AG10803 (cell line): ENCODE measurements at regions not wholly inside any gene's neighbourhood (a gene's known extent, or its start where the extent isn't known, plus 50 kb on each side); places are given as distances from the start of the nearest gene placed in this dataset.

ENCODE experiments used
- DNase-seq: peaks from one replicate; pipeline ENCODE4 v3.0.0; 2010; ENCODE audit warnings: low read depth
- H3K4me3 ChIP-seq: 2 replicates; pipeline ENCODE4 v1.5.1; 2011; ENCODE audit warnings: mild to moderate bottlenecking, low read length, control low read depth
- TF ChIP-seq, protein P1 (sequence below): conservative IDR thresholded peaks from 2 replicates; pipeline ENCODE4 v1.5.1; 2011; ENCODE audit warnings: mild to moderate bottlenecking, low read length, control low read depth, inconsistent platforms

GRCh38 chr7:127447326-127447945 is 54.9 kb upstream of the ZNF800 start:
- H3K4me3 ChIP-seq, result no peak overlapping the region
- DNase-seq, result peak; percentile 58
- TF ChIP-seq, protein P1, sequence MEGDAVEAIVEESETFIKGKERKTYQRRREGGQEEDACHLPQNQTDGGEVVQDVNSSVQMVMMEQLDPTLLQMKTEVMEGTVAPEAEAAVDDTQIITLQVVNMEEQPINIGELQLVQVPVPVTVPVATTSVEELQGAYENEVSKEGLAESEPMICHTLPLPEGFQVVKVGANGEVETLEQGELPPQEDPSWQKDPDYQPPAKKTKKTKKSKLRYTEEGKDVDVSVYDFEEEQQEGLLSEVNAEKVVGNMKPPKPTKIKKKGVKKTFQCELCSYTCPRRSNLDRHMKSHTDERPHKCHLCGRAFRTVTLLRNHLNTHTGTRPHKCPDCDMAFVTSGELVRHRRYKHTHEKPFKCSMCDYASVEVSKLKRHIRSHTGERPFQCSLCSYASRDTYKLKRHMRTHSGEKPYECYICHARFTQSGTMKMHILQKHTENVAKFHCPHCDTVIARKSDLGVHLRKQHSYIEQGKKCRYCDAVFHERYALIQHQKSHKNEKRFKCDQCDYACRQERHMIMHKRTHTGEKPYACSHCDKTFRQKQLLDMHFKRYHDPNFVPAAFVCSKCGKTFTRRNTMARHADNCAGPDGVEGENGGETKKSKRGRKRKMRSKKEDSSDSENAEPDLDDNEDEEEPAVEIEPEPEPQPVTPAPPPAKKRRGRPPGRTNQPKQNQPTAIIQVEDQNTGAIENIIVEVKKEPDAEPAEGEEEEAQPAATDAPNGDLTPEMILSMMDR, result peak; percentile 58

GRCh38 chr7:127446842-127447241 is 54.3 kb upstream of the ZNF800 start:
- H3K4me3 ChIP-seq, result no peak overlapping the region
- no peak for DNase-seq
- TF ChIP-seq, protein P1, result no peak
